Kidney epithelial cell (primary cell): ENCODE measurements at regions not wholly inside any gene's neighbourhood (a gene's known extent, or its start where the extent isn't known, plus 50 kb on each side); places are given as distances from the start of the nearest gene placed in this dataset.
"Not testable (repeated sequence)": the region's sequence is repeated elsewhere in the genome, so short reads cannot be mapped to it uniquely, and the experiment has no call there.

ENCODE experiments used
- DNase-seq: peaks from one replicate; pipeline ENCODE4 v3.0.0-alpha.2; 2010; ENCODE audit warnings: low read depth
- H3K27me3 ChIP-seq: 2 replicates; pipeline ENCODE4 v1.6.0; 2011; ENCODE audit warnings: low read length; ENCODE audit not compliant: control insufficient read depth, insufficient read depth
- H3K36me3 ChIP-seq: 2 replicates; pipeline ENCODE4 v1.5.1; 2011; ENCODE audit warnings: low read length; ENCODE audit not compliant: control insufficient read depth, insufficient read depth
- H3K4me3 ChIP-seq: 2 replicates; pipeline ENCODE4 v1.5.1; 2011; ENCODE audit warnings: low read depth, mild to moderate bottlenecking, control low read depth, low read length
- TF ChIP-seq, protein P1 (sequence below): IDR thresholded peaks from 2 replicates; pipeline ENCODE4 v1.5.1; 2011; ENCODE audit warnings: mild to moderate bottlenecking, moderate library complexity, low read length, control low read depth, inconsistent platforms; ENCODE audit not compliant: insufficient read depth, poor library complexity, severe bottlenecking

DNA sequence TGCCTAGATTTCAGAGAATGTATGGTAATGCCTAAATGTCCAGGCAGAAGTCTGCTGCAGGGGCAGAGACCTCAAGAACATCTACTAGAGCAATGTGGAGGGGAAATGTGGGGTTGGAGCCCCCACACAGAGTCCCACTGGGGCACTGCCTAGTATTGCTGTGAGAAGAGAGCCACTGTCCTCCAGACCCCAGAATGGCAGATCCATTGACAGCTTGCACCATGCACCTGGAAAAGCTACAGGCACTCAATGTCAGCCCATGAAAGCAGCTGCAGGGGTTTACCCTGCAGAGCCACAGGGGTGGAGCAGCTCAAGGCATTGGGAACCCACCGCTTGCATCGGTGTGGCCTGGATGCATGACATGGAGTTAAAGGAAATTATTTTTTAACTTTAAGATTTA lies 314.1 kb downstream of the CYRIA start:
- H3K36me3 ChIP-seq = no peaks in the 10 kb centered on the region
- TF ChIP-seq, protein P1, sequence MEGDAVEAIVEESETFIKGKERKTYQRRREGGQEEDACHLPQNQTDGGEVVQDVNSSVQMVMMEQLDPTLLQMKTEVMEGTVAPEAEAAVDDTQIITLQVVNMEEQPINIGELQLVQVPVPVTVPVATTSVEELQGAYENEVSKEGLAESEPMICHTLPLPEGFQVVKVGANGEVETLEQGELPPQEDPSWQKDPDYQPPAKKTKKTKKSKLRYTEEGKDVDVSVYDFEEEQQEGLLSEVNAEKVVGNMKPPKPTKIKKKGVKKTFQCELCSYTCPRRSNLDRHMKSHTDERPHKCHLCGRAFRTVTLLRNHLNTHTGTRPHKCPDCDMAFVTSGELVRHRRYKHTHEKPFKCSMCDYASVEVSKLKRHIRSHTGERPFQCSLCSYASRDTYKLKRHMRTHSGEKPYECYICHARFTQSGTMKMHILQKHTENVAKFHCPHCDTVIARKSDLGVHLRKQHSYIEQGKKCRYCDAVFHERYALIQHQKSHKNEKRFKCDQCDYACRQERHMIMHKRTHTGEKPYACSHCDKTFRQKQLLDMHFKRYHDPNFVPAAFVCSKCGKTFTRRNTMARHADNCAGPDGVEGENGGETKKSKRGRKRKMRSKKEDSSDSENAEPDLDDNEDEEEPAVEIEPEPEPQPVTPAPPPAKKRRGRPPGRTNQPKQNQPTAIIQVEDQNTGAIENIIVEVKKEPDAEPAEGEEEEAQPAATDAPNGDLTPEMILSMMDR = no peak
- no peak overlapping the region for H3K4me3 ChIP-seq
- no peak for DNase-seq
- no peaks in the 10 kb centered on the region for H3K27me3 ChIP-seq

DNA sequence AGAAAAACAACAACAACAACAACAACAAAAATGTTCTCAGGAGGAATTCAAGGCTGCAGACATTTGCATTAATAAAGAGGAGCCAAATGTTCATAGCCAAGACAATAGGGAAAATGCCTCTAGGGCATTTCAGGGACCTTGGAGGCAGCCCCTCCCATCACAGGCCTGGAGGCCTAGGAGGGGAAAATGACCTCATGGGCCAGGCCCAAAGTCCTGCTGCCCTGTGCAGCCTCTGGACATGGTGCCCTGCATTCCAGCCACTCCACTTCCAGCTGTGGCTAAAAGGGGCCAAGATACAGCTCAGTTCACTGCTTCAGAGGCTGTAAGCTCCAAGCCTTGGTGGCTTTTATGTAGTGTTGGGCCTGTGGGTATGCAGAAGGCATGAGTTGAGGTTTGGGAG lies 314.5 kb downstream of the CYRIA start:
- Histone ChIP-seq H3K36me3 (no peaks in the 10 kb centered on the region), H3K27me3 (no peaks in the 10 kb centered on the region), H3K4me3 (no peak overlapping the region)
- no peak for DNase-seq
- TF ChIP-seq, protein P1 = no peak

DNA sequence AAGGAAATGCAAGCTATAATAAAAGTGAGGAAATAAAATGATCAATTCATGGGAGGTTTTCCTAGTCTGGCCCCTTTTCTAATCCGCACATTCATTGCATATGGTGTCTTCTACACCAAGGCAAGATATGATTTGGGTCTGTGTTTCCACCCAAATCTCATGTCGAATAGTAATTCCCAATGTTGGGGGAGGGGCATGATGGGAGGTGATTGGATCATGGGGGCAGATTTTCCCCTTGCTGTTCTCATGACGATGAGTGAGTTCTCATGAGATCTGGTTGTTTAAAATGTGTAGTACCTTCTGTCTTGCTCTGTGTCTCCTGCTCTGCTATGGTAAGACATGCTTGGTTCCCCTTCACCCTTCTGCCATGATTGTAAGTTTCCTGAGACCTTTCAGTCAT lies 315.4 kb downstream of the CYRIA start:
- Histone ChIP-seq H3K36me3 (no peaks in the 10 kb centered on the region), H3K4me3 (no peak overlapping the region), H3K27me3 (no peaks in the 10 kb centered on the region)
- TF ChIP-seq, protein P1 = no peak
- no peak for DNase-seq

DNA sequence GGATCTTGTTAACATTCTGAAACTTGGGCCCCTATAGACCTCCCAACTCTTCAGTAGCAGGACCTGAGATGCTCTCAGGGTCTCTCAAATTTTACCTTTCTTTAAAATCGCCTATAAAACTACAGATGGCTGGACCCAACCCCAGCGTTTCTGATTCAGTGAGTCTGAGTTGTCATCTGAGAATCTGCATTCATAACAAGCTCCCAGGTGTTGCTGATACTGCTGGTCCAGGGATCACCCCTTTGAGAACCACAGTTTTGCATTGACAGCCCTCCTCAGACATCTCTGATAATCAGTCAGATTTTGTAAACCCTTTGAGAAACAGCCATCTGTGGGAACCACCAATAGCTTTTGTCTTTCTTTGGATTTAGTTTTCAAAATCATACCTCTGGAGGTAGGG lies 315.8 kb downstream of the CYRIA start:
- no peak for DNase-seq
- no peaks in the 10 kb centered on the region for H3K27me3 ChIP-seq
- no peaks in the 10 kb centered on the region for H3K36me3 ChIP-seq
- H3K4me3 ChIP-seq = no peak overlapping the region
- TF ChIP-seq, protein P1 = no peak

DNA sequence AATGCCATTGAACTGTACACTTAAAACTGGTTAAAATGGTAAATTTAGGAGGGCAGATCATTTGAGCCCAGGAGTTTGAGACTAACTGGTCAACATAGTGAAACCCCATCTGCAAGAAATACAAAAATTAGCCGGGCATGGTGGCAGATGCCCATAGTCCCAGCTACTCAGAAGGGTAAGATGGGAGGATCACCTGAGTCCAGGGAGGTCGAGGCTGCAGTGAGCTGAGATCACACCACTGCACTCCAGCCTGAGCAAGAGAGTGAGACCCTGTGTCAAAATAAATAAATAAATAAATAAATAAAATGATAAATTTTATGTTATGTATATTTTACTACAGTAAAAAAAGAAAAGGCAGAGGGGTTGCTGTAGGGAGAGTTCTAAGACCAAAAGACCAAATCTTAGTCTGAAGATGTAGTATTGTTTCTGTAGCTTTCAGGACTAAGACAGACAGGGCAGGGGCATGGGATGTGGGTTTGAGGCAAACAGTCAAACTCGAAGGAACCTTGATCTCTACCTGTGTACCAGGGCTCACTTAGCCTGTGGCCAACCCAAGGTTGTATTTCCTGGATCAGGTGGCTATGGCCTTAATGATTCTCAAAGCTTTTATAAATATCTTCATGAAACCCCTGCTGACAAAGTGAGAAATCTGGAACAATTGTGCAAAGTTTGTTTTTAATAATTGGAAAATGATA lies 316.7 kb downstream of the CYRIA start:
- no peak for DNase-seq
- TF ChIP-seq, protein P1 = no peak
- no peaks in the 10 kb centered on the region for H3K36me3 ChIP-seq
- no peaks in the 10 kb centered on the region for H3K27me3 ChIP-seq
- H3K4me3 ChIP-seq = no peak overlapping the region

DNA sequence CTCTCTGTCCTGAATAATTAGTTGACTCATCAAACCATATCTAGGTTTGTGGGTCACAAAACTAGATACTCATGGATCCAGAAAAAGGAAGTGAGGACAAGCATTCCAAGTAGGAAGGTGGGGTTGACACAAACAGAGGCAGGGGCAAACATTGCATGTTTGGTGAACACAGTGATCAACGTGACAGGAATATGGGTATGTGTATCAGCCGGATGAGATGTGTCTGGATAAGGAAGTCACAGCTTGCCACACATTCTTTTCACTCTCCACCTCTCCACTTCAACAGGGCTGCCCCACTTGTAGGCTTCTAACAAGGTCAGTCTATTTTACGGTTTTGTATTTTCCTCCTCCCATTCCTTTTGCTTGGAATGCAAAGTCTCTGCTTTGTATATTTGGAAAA lies 319.0 kb downstream of the CYRIA start:
- H3K36me3 ChIP-seq = no peaks in the 10 kb centered on the region
- H3K27me3 ChIP-seq = no peaks in the 10 kb centered on the region
- DNase-seq = no peak
- TF ChIP-seq, protein P1 = no peak
- no peak overlapping the region for H3K4me3 ChIP-seq

DNA sequence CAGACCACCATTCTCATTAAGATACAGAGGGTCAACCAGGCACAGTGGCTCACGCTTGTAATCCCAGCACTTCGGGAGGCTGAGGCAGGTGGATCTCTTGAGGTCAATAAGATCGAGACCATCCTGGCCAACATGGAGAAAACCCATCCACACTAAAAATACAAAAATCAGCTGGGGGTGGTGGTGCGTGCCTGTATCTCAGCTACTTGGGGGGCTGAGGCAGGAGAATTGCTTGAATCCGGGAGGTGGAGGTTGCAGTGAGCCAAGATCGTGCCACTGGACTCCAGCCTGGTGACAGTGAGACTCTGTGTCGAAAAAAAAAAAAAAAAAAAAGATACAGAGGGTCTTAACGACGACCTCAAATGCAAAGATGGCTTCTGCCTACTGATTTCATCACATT lies 320.4 kb downstream of the CYRIA start:
- H3K4me3 ChIP-seq, H3K27me3 ChIP-seq, H3K36me3 ChIP-seq, DNase-seq: not testable (repeated sequence)
